ENCODE measurements at regions not wholly inside any gene's neighbourhood (a gene's known extent, or its start where the extent isn't known, plus 50 kb on each side); places are given as distances from the start of the nearest gene placed in this dataset.

DNA sequence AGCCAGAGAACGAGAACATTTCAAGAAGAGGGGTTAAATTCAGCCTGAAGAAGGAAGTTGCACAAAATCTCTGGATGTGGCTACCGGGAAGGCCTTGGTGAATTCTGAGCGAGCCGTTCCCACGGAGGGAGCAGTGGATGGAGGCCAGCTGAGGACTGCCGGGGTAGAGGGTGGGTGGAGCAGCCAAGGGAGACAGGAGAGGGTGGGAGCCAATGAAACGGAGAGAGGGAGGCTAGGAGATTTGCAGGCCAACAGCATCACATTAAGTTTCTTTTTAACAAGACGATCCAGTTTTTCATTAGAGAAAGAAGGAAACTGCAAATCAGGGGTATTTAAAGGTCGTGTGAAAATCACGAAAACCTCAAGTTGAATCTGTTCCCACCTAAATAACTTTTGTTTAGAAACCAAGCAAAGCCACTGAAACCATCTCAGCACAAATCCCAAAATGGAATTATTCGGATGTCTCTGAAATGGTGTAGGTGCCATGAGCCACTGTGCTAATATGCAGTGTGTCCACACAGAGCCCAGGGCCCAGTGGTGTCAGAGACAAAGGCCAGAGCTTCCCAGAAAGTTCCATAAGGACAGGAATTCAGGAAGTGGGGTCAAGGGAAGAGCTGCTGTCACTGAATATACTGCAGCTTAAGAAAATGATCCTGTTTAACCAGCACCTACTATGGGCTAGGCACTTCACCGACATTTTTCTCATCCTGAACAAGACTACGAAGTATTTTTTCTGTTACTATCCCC, 59.7 kb upstream of the SLC35C1 start:
- no CpG with 5 or more reads among the region's 13 CpGs for WGBS (ENCODE audit: extremely low coverage, insufficient read length, low lambda C conversion rate)
- Histone ChIP-seq H3K56ac (ENCODE audit: insufficient read length, low read depth, low read length) (no peak overlapping the region), H3K4me1 (ENCODE audit: insufficient read depth, low read length) (peaks cover 5% of the 10 kb centered on the region; the same call in 1 of the 2 replicates), H4K8ac (replicated peaks; ENCODE audit: insufficient read length, low read depth, low read length) (no peak overlapping the region), H3K27me3 (ENCODE audit: insufficient read depth, low read length) (no peaks in the 10 kb centered on the region), H2AFZ (ENCODE audit: low read length) (no peak overlapping the region), H2BK12ac (ENCODE audit: insufficient read length, low read depth, low read length) (no peak overlapping the region), H4K20me1 (ENCODE audit: control insufficient read depth, insufficient read depth, insufficient read length) (no peaks in the 10 kb centered on the region), H3K27ac (ENCODE audit: insufficient read length, low read depth, low read length) (no peak overlapping the region), H2BK5ac (ENCODE audit: insufficient read length, low read length) (no peak overlapping the region), H2BK15ac (ENCODE audit: low read depth, low read length) (no peak overlapping the region), H4K91ac (ENCODE audit: insufficient read length, low read depth, low read length) (no peak overlapping the region), H3K9ac (ENCODE audit: extremely low read depth, insufficient read length, low read length) (no peak overlapping the region), H3K4ac (ENCODE audit: low read depth, low read length) (no peak overlapping the region), H4K5ac (ENCODE audit: insufficient read length, low read depth, low read length) (no peak overlapping the region), H3K23ac (ENCODE audit: insufficient read length, low read depth, low read length) (no peak overlapping the region), H2BK20ac (ENCODE audit: low read depth, low read length, poor library complexity, severe bottlenecking) (no peak overlapping the region), H3K79me1 (ENCODE audit: insufficient read depth, low read depth, low read length, poor library complexity, severe bottlenecking) (no peaks in the 10 kb centered on the region), H3K9me3 (ENCODE audit: control insufficient read depth, low read depth, low read length) (no peaks in the 10 kb centered on the region), H3T11ph (ENCODE audit: low read length) (no peak overlapping the region), H3K23me2 (ENCODE audit: insufficient read length, low read depth, low read length, poor library complexity, severe bottlenecking) (no peaks in the 10 kb centered on the region), H2AK5ac (ENCODE audit: insufficient read length, low read length) (no peak overlapping the region), H3K4me2 (ENCODE audit: insufficient read depth, insufficient read length, low read length) (no peak overlapping the region), H2BK120ac (ENCODE audit: low read depth, low read length, poor library complexity, severe bottlenecking) (no peak overlapping the region), H3K14ac (ENCODE audit: insufficient read depth, low read length) (no peak overlapping the region), H3K79me2 (ENCODE audit: insufficient read depth, low read length) (no peaks in the 10 kb centered on the region), H3K18ac (ENCODE audit: insufficient read length, low read depth, low read length) (no peak overlapping the region)
- TF ChIP-seq, protein P1, sequence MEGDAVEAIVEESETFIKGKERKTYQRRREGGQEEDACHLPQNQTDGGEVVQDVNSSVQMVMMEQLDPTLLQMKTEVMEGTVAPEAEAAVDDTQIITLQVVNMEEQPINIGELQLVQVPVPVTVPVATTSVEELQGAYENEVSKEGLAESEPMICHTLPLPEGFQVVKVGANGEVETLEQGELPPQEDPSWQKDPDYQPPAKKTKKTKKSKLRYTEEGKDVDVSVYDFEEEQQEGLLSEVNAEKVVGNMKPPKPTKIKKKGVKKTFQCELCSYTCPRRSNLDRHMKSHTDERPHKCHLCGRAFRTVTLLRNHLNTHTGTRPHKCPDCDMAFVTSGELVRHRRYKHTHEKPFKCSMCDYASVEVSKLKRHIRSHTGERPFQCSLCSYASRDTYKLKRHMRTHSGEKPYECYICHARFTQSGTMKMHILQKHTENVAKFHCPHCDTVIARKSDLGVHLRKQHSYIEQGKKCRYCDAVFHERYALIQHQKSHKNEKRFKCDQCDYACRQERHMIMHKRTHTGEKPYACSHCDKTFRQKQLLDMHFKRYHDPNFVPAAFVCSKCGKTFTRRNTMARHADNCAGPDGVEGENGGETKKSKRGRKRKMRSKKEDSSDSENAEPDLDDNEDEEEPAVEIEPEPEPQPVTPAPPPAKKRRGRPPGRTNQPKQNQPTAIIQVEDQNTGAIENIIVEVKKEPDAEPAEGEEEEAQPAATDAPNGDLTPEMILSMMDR (conservative IDR thresholded peaks at IDR 0.05), result no peak
- H3K27ac Mint-ChIP-seq, result no peak overlapping the region
- peaks cover 21 to 24% of the 10 kb centered on the region in 2 experiments for H3K4me1 Mint-ChIP-seq
- peaks cover 11% of the 10 kb centered on the region for H3K27me3 Mint-ChIP-seq (ENCODE audit: low read depth)
- H3K36me3 Mint-ChIP-seq (ENCODE audit: insufficient read depth in 1 of 3, low read depth in 3 of 3), result peaks cover 0 to 2% (median 0%) of the 10 kb centered on the region in 3 experiments; a peak in 1 of 7 replicates
- H3K4me3 Mint-ChIP-seq, result no peak overlapping the region
- no peak for DNase-seq
- H3K9me3 Mint-ChIP-seq, result peaks cover 0 to 2% of the 10 kb centered on the region in 2 experiments; a peak in 1 of 5 replicates

Data from H9 (cell line).